ENCODE measurements at regions not wholly inside any gene's neighbourhood (a gene's known extent, or its start where the extent isn't known, plus 50 kb on each side); places are given as distances from the start of the nearest gene placed in this dataset.

GRCh38 chr20:7025635-7026034, 258.1 kb downstream of the BMP2 start:
- Histone ChIP-seq H3K36me3 (no peaks in the 10 kb centered on the region), H3K27me3 (no peaks in the 10 kb centered on the region), H3K4me1 (no peaks in the 10 kb centered on the region), H3K4me3 (no peak overlapping the region), H3K27ac (no peak overlapping the region), H3K9me3 (peaks cover 0 to 3% of the 10 kb centered on the region in 2 donors)
- intact Hi-C loops (cut with DNase I; ENCODE audit: low total_unique reads) (no loop called here), in situ Hi-C loops (cut with MboI; ENCODE audit: low pct_ligation_motif_present in 1 of 4, low pct_unique_long_range_greater_than_20kb in 1 of 4, low sequenced_read_pairs in 3 of 4) (no loop called here)
- WGBS, 2 donors (ENCODE audit: low coverage in 1 of 2): 30 to 31% methylated on average over 4 of the region's 4 CpGs
- DNase-seq: no peak
- TF ChIP-seq EP300 (IDR thresholded peaks at IDR 0.05; ENCODE audit: low read depth) (no peak), CTCF (IDR thresholded peaks at IDR 0.05) (no peak), POLR2A (IDR thresholded peaks at IDR 0.05) (no peak), POLR2AphosphoS5 (IDR thresholded peaks at IDR 0.05) (no peak)

- H3K9me3 ChIP-seq: no peaks in the 10 kb centered on the region
- in situ Hi-C loops (cut with MboI; ENCODE audit: low pct_ligation_motif_present in 1 of 4, low pct_unique_long_range_greater_than_20kb in 1 of 4, low sequenced_read_pairs in 3 of 4): no loop called here
- no peak overlapping the region for H3K27ac ChIP-seq
- intact Hi-C loops (cut with DNase I; ENCODE audit: low total_unique reads): no loop called here
- no peaks in the 10 kb centered on the region for H3K27me3 ChIP-seq
- H3K36me3 ChIP-seq: no peaks in the 10 kb centered on the region
- no peaks in the 10 kb centered on the region for H3K4me1 ChIP-seq
- TF ChIP-seq POLR2AphosphoS5 (IDR thresholded peaks at IDR 0.05) (no peak), POLR2A (IDR thresholded peaks at IDR 0.05) (no peak), CTCF (IDR thresholded peaks at IDR 0.05) (no peak), EP300 (IDR thresholded peaks at IDR 0.05; ENCODE audit: low read depth) (no peak)
- no peak for DNase-seq
- no peak overlapping the region for H3K4me3 ChIP-seq
- WGBS, 2 donors (ENCODE audit: low coverage in 1 of 2): 49 to 56% methylated on average over 4 of the region's 4 CpGs
Observed at GRCh38 chr20:7029019-7029418, 261.5 kb downstream of the BMP2 start.

GRCh38 chr20:7031222-7031621, 263.7 kb downstream of the BMP2 start:
- intact Hi-C loops (cut with DNase I; ENCODE audit: low total_unique reads): no loop called here
- no peak overlapping the region for H3K4me3 ChIP-seq
- no peaks in the 10 kb centered on the region for H3K4me1 ChIP-seq
- in situ Hi-C loops (cut with MboI; ENCODE audit: low pct_ligation_motif_present in 1 of 4, low pct_unique_long_range_greater_than_20kb in 1 of 4, low sequenced_read_pairs in 3 of 4): no loop called here
- DNase-seq: no peak
- no peaks in the 10 kb centered on the region for H3K27me3 ChIP-seq
- H3K9me3 ChIP-seq: no peaks in the 10 kb centered on the region
- TF ChIP-seq CTCF (IDR thresholded peaks at IDR 0.05) (peak in 4 of 5 experiments; percentile 28 to 45 (median 40)), POLR2A (IDR thresholded peaks at IDR 0.05) (no peak), POLR2AphosphoS5 (IDR thresholded peaks at IDR 0.05) (no peak)
- H3K36me3 ChIP-seq: no peaks in the 10 kb centered on the region
- WGBS, 2 donors (ENCODE audit: low coverage in 1 of 2): 23 to 35% methylated on average over 1 of the region's 1 CpG
- H3K27ac ChIP-seq: no peak overlapping the region

GRCh38 chr20:7038029-7038428, 270.5 kb downstream of the BMP2 start:
- in situ Hi-C loops (cut with MboI; ENCODE audit: low pct_ligation_motif_present in 1 of 4, low pct_unique_long_range_greater_than_20kb in 1 of 4, low sequenced_read_pairs in 3 of 4): no loop called here
- no peaks in the 10 kb centered on the region for H3K36me3 ChIP-seq
- no peaks in the 10 kb centered on the region for H3K27me3 ChIP-seq
- 85 to 88% methylated on average over 2 of the region's 2 CpGs for WGBS, 2 donors (ENCODE audit: low coverage in 1 of 2)
- no peak for TF ChIP-seq CTCF (IDR thresholded peaks at IDR 0.05)
- no peak for TF ChIP-seq POLR2AphosphoS5 (IDR thresholded peaks at IDR 0.05)
- TF ChIP-seq EP300 (IDR thresholded peaks at IDR 0.05; ENCODE audit: low read depth): no peak
- no peak overlapping the region for H3K27ac ChIP-seq
- H3K4me1 ChIP-seq: no peaks in the 10 kb centered on the region
- H3K4me3 ChIP-seq: no peak overlapping the region
- no peaks in the 10 kb centered on the region for H3K9me3 ChIP-seq
- intact Hi-C loops (cut with DNase I; ENCODE audit: low total_unique reads): no loop called here
- DNase-seq: no peak

Measured in transverse colon (tissue), 4 donors.